K562 (cell line): ENCODE measurements at regions not wholly inside any gene's neighbourhood (a gene's known extent, or its start where the extent isn't known, plus 50 kb on each side); places are given as distances from the start of the nearest gene placed in this dataset.

Experiments
- BCOR ChIP-seq: fragments of 450-650 bp; IDR thresholded peaks from 2 replicates; pipeline ENCODE4 v1.6.1; 2016
- BRF1 ChIP-seq: IDR thresholded peaks from 3 replicates; pipeline ENCODE4 v1.6.1; 2011; ENCODE audit warnings: borderline replicate concordance, mild to moderate bottlenecking; ENCODE audit not compliant: insufficient read length; ENCODE audit errors: extremely low read depth
- HDAC2 ChIP-seq: fragments of 450-650 bp; IDR thresholded peaks from 2 replicates; pipeline ENCODE4 v1.6.1; 2016; ENCODE audit warnings: mild to moderate bottlenecking
- HMG20A ChIP-seq: fragments of 450-650 bp; formaldehyde crosslinking; conservative IDR thresholded peaks from 2 replicates; pipeline ENCODE4 v1.4.0; 2020; ENCODE audit warnings: mild to moderate bottlenecking, mixed read lengths
- KAT8 ChIP-seq: fragments of 450-650 bp; IDR thresholded peaks from 2 replicates; pipeline ENCODE4 v1.6.1; 2016; ENCODE audit warnings: low read depth, mild to moderate bottlenecking
- PATZ1 ChIP-seq: fragments of 250-450 bp; sonication (Bioruptor Pico); IDR thresholded peaks from 2 replicates; pipeline ENCODE4 v1.5.0; 2020; ENCODE audit warnings: mild to moderate bottlenecking, borderline replicate concordance
- SMARCC2 ChIP-seq: fragments of 450-650 bp; IDR thresholded peaks from 2 replicates; pipeline ENCODE4 v1.6.1; 2017; ENCODE audit warnings: antibody characterized with exemption, moderate library complexity, mild to moderate bottlenecking, low read depth
- SNIP1 ChIP-seq: fragments of 450-650 bp; IDR thresholded peaks from 2 replicates; pipeline ENCODE4 v1.7.1; 2017; ENCODE audit warnings: low read depth, mild to moderate bottlenecking
- TCFL5 ChIP-seq: fragments of 250-450 bp; sonication (Bioruptor Pico); conservative IDR thresholded peaks from 2 replicates; pipeline ENCODE4 v1.6.1; 2021; ENCODE audit warnings: mild to moderate bottlenecking, moderate library complexity, matching md5 sums
- ZNF146 ChIP-seq: IDR thresholded peaks from one replicate; pipeline ENCODE4 v1.6.1; 2018; ENCODE audit warnings: missing compliant biosample characterization; ENCODE audit not compliant: unreplicated experiment
- ZNF280B ChIP-seq: fragments of 250-450 bp; sonication (Bioruptor Pico); IDR thresholded peaks from 2 replicates; pipeline ENCODE4 v1.5.1; 2021; ENCODE audit warnings: mild to moderate bottlenecking
- ZNF347 ChIP-seq: fragments of 450-650 bp; formaldehyde crosslinking; IDR thresholded peaks from 2 replicates; pipeline ENCODE4 v1.4.0; 2020; ENCODE audit warnings: low read depth, mild to moderate bottlenecking, moderate library complexity
- ZNF398 ChIP-seq: fragments of 250-450 bp; sonication (Bioruptor Pico); IDR thresholded peaks from 2 replicates; pipeline ENCODE4 v1.8.0; 2021; ENCODE audit warnings: moderate library complexity, mild to moderate bottlenecking, inconsistent platforms
- ZNF75A ChIP-seq: fragments of 450-650 bp; formaldehyde crosslinking; IDR thresholded peaks from 2 replicates; pipeline ENCODE4 v1.4.0; 2020; ENCODE audit warnings: mild to moderate bottlenecking

- TF ChIP-seq PATZ1 (CRISPR knock-in tag) = no peak
- TF ChIP-seq HMG20A (CRISPR knock-in tag) = no peak
- no peak for TF ChIP-seq TCFL5 (CRISPR knock-in tag)
- TF ChIP-seq ZNF75A = no peak
- TF ChIP-seq ZNF280B (CRISPR knock-in tag) = no peak
- no peak for TF ChIP-seq BRF1
- TF ChIP-seq SMARCC2 = no peak
- no peak for TF ChIP-seq KAT8
- TF ChIP-seq SNIP1 = no peak
- TF ChIP-seq ZNF398 (CRISPR knock-in tag) = no peak
- TF ChIP-seq BCOR = peak; percentile 76
- no peak for TF ChIP-seq ZNF347 (CRISPR knock-in tag)
- no peak for TF ChIP-seq ZNF146 (CRISPR knock-in tag)
- TF ChIP-seq HDAC2 = peak; percentile 42; the same call in 1 of the 2 replicates
These were observed 289.3 kb upstream of the ZMIZ1 start (continued) for GRCh38 chr10:78779339-78779955.
